Left renal cortex interstitium (tissue), 4 donors: ENCODE measurements at regions not wholly inside any gene's neighbourhood (a gene's known extent, or its start where the extent isn't known, plus 50 kb on each side); places are given as distances from the start of the nearest gene placed in this dataset.

ENCODE experiments used
- DNase-seq, 4 donors: peaks; one replicate each; pipeline ENCODE4 v3.0.0-alpha.2; 2013; ENCODE audit warnings: low read depth in 4 of 4, low spot score in 2 of 4, missing footprints in 1 of 4

DNA sequence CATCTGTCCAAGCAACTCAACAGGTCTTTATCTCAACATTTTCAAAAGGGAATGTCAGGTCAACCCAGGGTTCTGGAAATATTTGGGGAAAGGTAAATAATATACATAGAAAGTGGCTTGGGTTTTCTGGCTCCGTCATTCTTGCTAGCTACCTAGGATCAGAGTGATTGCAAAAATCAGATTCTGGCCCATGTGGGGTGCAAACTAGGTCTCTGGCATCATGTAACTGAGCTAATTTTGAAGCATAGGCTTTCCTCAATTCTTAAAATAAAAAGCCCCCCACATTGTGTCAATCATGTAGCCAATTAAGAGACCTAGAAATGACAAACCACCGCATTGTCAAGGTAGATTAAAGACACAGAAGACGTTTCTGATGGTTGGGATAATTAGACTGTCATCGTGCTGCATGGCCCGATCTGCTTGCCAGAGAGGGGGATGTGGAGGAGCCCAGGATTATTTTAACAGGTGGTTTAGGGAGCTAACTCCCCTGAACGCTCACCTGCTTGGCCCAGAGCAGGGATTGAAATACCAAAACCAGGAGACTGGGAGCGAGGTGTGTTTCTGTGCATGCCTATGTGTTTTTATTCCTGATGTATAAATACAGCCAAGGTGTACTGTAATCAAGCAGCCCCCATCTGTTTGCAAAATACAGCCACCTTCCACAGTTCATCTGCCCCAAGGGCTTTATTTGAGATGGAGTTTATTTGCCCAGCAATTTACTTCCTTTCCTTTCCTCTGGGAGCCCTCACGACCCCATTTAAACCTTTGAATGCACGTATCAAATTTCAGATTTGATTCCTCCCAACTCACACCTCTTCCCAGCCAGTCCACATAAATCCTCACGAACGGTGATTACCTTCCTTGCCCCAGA is 189.5 kb downstream of the TTC8 start:
- no peak for DNase-seq

GRCh38 chr14:89014569-89014850 is 190.1 kb downstream of the TTC8 start:
- no peak for DNase-seq

- DNase-seq: no peak
These were observed 190.6 kb downstream of the TTC8 start for GRCh38 chr14:89015016-89015415.

DNA sequence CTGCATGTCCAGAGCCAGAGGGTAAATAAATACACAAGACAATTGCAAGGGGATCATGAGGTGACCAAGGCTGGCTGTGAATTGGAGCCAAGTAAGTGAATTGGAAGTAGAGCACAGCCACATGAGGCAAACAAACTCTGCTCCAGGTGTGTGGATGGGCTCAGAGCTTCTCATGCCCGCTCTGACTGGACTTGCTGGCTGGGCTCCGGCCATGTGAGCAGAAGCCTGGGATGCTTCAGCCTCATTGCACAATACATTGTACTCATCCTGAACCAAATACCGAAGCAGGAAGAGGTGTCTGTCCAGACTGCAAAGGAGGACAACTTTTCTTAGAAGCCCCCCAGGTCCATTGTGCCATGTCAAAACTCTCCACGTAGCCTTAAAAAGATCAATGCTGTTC is 193.0 kb downstream of the TTC8 start:
- no peak for DNase-seq

DNA sequence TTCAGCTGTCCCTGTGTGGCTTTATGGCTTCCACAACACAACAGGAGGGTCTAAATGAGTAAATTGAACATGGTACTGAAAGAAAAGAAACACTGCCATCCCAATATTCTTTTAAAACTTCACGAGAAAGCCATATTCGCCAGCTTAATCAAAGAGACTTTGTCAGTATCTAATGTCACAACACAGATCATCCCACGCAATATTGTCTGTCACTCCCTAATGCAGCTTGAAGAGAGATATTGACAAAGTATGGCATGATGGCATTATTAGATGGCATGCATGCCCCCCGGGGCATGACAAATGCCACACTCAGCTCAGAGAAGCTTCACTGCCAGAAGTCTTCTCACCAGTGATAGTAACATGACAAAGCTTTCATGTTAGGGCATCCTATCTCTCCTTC is 197.8 kb downstream of the TTC8 start:
- DNase-seq: no peak

DNA sequence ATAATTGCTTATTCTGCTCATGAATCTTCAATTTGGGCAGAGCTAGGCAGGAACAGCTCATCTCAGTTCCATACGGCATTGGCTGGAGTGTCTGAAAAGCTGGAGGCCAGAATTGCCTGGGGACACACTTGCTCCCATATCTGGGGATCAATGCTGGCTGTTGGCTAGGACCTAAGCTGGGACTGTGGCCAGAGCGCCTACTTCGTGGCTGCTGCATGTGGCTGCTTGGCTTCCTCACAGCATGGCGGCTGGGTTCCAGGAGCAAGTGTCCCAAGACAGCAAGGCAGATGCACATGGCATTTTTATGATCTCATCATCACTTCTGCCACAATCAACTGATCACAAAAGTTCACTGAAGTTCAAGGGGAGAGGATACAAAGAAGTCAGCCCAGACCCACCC is 200.2 kb downstream of the TTC8 start:
- DNase-seq: no peak

DNA sequence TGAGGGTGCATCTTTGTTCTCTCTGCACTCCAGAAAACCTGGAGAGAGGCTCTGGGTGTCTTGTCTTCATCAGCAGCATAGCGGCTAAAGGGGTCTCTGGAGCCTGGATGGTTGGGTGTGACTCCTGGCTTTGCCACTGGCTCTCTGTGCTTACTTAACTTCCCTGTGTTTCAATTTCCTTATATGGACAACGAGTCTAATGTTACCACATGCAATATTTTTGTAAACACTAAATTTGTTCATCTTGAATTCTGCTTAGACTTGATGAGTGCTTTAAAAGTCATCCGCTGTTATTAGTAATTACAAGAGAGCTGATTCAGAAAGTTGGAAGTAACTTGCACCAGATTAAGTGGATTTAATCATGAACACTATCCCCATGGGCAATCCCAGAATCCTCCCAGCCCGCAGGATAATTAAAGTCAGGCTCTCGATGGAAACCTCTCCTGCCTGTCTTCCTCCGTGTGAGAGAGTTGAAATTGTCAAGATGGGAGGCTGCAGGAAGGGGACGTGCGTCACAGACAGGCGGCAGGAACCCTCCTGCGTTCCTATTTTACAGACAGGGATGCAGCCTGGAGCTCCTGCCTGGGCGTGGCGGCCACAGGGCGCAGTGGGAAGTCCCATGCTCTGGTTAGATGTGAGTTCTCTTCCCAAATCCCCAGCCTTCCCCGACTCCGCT is 201.2 kb downstream of the TTC8 start:
- DNase-seq: no peak

- peak in 2 of 4 donors; percentile 24 to 37 for DNase-seq
These were observed 202.8 kb downstream of the TTC8 start for GRCh38 chr14:89027097-89027740.

DNA sequence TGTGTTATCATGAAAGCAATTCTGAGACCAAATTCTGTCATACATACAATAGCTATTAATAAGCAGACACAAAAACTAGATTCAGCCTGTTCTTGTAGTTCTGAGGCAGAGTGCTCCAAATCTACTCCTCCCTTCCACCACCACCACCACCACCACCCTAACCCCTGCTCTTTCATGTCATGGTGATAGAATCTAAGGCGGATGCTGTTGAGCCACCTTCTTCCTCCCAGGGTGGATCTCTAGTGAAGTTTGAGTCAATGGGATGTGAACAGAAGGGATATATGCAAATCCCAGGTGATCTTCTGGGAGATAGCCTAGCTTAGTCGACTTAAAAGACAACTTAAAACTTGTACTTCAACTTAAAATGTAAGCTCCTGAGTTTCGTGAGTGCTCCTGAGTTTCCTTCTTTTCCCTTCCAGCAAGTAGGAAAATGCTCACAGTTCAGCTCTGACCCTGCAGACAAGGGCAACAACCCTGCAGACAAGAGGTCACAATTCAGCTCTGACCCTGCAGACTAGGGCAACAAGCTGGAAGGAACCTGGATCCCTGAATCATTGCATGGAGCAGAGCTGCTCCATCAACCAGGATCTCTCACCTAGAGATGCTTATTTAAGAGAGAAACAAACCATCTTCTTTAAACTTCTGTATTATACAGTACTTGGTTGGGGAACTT is 204.1 kb downstream of the TTC8 start:
- no peak for DNase-seq

GRCh38 chr14:89029961-89030694 is 205.7 kb downstream of the TTC8 start:
- no peak for DNase-seq

DNA sequence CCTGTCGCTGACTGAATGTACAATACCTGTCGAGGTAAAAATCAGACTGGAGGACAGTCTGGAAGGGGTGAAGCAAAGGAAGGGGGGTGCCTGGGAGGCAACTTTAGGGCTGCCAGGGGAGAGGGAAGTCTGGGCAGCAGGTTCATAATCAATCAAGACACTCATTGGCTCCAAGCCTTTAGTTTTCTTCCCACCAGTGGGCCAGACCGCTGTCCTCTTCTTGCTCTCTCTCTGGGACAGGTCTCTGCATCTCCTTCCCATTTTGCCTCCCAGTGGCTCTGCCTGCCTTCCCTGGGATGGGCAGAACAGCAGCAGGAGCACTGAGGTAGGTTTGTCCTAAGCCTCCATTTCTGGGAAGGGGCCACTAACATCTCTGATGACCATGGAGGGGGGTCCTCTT is 206.5 kb downstream of the TTC8 start:
- DNase-seq: no peak

DNA sequence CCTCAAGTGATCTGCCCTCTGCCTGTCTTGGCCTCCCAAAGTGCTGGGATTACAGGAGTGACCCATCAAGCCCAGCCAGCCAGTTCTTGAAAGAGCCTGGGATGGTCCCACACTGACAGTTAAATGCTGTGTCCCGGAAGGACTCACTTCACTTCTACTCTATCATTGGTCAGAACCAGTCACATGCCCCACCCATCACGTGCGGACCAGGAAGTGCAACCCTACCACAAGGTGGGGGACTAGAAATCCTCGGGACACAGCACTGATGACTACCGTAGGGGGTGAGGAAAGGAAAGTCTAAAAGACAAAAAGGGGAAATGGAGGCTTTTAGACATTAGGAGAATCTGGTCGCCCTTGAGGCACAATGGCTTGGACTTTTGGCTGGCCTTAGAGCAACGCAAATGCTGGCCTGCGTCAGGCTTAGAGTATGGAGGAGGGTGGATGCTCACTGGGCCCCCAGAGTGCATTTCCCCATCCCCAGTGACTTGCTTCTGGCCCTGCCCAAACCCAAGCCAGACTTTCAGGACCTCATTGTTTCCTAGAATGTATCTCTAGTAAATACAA is 207.7 kb downstream of the TTC8 start:
- DNase-seq: no peak

GRCh38 chr14:89033756-89034155 is 209.3 kb downstream of the TTC8 start:
- no peak for DNase-seq

DNA sequence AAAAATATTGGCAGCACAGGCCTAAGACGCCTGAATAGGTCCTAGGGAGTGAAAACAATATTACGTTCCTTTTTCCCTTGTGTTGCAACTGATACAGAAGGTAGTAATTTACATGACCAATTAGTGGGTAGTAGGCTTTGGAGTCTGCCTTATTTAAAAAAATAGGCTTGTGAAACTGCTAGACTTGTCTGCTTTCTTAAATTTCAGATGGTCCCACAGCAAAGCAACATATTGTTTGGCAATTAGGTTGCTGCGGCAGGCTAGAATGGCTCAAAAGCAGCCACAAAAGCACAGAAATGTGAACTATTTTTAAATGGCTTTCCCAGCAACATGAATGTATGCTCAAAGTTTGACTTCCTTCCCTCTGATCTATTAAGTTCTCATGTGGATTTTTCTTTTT is 211.9 kb downstream of the TTC8 start:
- no peak for DNase-seq

DNA sequence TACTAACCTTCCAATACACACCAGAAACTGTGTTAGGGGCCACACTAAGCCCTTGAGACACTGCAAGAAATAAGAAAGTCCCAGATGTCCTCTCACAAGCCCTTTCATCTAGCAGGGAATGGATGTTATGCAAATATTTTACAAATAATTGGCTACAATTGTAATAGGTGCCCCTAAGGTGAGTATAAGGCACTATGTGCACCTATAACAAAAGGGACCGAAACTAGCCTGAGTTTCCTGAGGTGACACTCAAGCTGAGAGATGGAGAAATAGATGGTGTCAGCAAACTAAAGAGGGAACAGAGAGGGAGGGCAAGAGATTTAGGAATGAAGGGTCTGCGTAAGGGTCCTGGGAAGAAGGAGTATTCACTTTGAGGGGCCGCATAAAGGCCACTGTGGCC is 212.6 kb downstream of the TTC8 start:
- no peak for DNase-seq

DNA sequence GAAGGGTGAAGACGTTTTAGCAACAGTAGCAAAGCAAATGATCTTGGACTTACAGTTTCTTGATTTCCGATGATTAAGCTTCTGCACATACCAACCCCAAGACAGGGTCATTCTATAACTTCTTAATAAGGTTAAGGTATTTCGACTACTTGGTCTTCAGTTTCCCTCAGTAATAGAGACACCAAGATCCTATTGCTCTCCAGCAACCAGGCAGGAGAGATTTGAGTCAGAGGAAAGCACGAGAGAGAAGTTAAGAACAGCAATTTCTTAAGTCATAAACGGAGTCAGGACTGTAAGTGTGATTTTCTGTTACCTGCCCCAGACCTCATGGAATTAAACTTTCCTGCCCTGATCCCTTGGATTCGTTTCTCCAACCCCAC is 215.6 kb downstream of the TTC8 start:
- DNase-seq: no peak

GRCh38 chr14:89040460-89041256 is 216.2 kb downstream of the TTC8 start:
- peak; percentile 82 to 86 (median 84) for DNase-seq

DNA sequence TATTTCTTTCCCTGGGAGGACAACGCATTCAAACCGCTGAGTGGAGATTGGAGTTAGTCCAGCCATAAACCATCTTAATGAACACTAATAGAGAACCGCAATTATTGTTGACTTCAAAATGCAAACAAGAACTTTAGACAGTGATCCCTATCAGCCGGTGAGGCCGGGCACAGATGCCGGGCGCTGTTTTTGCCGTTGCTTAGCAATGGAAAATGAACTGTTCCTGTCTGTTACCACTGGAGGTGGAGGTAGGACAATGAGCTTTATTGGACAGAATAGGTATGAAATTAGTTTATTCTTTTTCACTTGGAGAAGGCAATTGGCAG is 216.8 kb downstream of the TTC8 start:
- DNase-seq: peak in 2 of 4 donors; percentile 49 to 63

DNA sequence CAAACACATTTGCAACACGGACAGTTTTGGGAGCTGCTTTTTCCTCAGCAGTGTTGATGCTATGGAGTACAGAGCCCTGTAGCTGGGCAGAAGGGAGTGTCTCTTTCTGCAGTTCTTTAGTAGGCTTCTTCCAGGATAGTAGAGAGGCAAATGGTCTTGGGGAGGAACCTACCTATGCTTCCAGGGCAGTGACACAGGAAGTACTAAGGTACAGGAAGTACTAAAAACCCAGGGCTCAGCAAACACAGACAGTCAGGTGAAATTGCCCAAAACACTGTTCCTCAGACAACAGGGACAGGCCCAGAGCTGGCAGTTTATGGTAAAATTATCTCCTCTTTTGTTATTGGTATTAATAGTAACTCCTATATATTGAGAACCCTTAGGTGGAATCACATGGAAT is 217.6 kb downstream of the TTC8 start:
- DNase-seq: no peak

GRCh38 chr14:89053303-89053702 is 228.9 kb downstream of the TTC8 start:
- no peak for DNase-seq
